GM12865 (cell line): ENCODE measurements at regions not wholly inside any gene's neighbourhood (a gene's known extent, or its start where the extent isn't known, plus 50 kb on each side); places are given as distances from the start of the nearest gene placed in this dataset.

Source experiments
- DNase-seq: peaks from one replicate; pipeline ENCODE4 v3.0.0; 2010; ENCODE audit warnings: low read depth
- H3K4me3 ChIP-seq: 2 replicates; pipeline ENCODE4 v1.5.1; 2011; ENCODE audit warnings: mild to moderate bottlenecking, low read depth, low read length, control low read depth
- CTCF ChIP-seq: IDR thresholded peaks from 2 replicates; pipeline ENCODE4 v1.5.1; 2011; ENCODE audit warnings: low read length, control low read depth, low read depth, inconsistent platforms; ENCODE audit not compliant: insufficient read depth; ENCODE audit errors: missing control alignments

GRCh38 chr3:174336784-174337183 lies 522.4 kb upstream of the NAALADL2 start:
- H3K4me3 ChIP-seq = no peak overlapping the region
- TF ChIP-seq CTCF = no peak
- DNase-seq = no peak

DNA sequence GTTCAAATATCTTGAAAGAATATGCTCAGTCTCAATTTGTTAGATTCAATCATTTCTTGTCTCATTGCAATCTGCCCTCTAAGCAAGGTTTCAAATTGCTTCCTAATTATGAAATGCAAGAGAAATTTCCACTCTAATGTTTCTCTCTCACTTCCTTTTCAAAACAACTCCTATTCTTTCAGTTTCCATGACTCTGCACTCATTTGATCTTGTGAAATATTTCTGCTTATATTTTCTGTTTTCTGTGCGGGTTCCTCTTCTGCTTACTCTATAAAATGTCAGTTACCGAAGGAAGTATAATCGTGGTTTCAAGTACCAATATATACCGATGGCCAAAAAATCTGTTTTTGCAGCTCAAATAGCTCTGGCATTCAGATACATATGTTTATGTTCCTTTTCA lies 521.9 kb upstream of the NAALADL2 start:
- no peak for TF ChIP-seq CTCF
- no peak for DNase-seq
- H3K4me3 ChIP-seq = no peak overlapping the region

DNA sequence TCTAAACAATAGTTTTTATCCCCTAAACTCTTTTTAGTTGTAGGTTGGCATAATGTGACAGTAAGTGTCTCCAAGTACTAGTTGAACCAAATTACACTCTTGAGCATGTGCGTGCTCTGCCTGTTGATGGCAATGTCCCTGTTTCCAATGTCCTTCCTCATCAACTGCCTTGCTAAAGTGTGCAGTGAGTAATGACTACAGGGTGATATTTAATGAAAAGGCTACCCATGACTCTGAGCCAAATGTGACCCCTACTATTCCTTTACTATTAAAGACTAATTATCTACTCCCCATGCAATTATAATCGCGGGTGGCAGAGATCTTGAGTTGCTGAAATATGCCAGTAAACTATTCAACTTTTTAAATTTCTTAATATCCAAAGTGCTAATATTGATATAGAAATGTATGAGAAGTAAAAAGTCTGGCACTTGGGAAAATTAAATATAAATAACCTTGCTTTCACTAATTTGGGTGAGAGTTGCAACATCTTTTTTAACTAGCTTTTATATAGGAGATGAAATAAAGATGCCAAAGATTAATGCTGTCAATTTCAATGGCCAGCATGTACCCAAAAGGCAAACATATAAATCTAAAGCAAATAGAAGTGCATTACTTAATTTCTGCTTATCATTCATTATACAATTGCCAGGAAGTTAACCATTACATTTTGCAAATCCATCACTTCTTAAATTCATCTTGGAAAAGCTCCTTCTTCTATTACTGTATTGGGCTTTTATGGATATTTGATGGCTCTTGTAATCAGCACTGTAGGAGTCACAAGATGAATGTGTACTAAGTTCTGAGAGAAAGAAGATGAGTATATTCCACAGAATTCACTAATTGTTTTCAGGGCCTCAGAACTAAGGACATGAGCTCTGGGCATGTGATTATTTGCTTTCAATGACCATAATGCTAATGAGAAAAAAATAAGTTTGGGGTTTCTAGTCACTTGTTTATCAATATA lies 518.2 kb upstream of the NAALADL2 start:
- DNase-seq = no peak
- H3K4me3 ChIP-seq = no peak overlapping the region
- TF ChIP-seq CTCF = no peak

DNA sequence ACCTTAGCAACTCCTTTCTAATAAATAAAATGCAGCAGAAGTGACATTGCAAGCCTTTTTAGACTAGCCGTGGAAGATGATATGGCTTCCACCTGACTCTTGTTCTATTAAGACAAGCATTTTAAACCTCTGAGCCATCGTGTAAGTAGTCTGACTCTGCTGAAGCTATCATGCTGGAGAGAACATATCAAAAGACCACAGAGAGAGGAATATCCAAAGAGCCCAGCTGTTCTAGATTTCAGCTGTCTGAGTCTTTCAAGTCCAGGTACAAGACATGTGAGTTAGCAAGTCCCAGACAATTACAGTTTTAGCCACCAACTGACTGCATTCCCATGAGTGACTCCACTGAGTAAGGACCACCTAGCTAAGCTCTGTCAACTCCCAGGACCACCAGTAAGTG lies 517.0 kb upstream of the NAALADL2 start:
- no peak for TF ChIP-seq CTCF
- DNase-seq = no peak
- no peak overlapping the region for H3K4me3 ChIP-seq

DNA sequence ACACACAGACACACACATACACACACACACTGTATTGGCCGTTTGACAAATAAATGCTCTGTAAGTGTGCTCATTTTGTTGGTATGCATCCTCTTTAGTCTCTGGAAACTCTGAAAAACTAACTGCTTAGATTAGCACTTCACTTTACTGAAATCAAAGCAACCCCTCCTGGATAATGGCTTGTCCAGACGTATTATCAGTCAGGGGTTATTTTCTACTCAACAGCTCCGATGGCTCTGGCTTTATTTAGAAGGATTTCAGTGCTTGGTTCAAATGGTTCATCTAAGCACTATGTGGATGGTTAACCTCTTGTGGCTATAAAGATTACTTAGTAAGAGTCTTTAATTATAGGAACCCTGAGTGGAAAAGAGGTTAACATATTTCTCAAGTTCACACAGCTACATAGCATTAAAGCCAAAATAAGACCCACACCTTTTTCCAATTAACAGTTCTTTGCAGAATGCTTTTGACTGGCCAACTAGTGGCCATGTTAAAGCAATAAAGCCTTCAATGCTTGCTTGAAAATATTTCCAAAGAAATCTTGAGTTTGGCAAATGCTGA lies 516.1 kb upstream of the NAALADL2 start:
- no peak overlapping the region for H3K4me3 ChIP-seq
- TF ChIP-seq CTCF = no peak
- no peak for DNase-seq

DNA sequence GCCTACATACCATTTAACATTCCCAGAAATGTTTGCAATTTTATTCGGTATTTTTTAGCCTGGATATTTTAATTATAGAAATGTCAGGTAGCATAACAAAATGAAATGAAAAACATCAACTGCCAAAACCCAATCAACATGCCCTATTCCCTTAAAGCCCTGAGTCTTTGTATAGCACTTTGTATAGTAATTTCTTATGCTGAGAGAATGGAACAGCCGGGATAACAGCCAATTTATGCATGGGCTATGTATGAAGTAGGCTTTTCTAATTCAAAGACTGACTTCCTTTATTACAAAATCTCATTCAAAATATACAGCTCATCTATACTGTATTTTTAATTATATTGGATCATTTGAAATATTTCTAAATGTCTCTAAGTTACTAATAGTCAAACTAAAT lies 513.0 kb upstream of the NAALADL2 start:
- no peak for DNase-seq
- H3K4me3 ChIP-seq = no peak overlapping the region
- no peak for TF ChIP-seq CTCF

- DNase-seq = no peak
- no peak for TF ChIP-seq CTCF
Measured at GRCh38 chr3:174346571-174346970, 512.6 kb upstream of the NAALADL2 start.

More at GRCh38 chr3:174346571-174346970, 512.6 kb upstream of the NAALADL2 start:
- H3K4me3 ChIP-seq = no peak overlapping the region
